ENCODE measurements at regions not wholly inside any gene's neighbourhood (a gene's known extent, or its start where the extent isn't known, plus 50 kb on each side); places are given as distances from the start of the nearest gene placed in this dataset.

DNA sequence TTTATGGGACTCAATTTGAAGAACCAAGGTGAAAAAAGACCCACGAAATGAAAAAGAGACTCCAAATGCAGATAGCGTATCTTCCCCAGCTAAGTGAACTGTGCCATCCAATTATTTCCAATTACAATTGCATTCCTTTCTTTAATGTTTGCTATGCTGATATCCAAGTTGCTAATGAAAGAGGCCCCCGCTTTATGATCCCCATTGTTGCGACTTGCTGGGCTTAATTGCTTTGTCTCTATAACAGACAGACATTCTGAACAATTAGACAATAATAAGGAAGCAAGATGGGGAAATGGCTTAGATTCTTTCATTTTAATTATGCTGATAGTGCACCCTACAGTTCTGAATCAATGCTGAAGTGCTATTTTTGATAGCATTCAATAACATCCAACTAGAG, 354.3 kb downstream of the KIF4B start:
- H3K36me3 ChIP-seq (replicated peaks): no peaks in the 10 kb centered on the region
- no peaks in the 10 kb centered on the region for H3K4me1 ChIP-seq
- in situ Hi-C loops (cut with MboI; ENCODE audit: low sequenced_read_pairs): no loop called here
- DNase-seq (ENCODE audit: low spot score in 2 of 2): no peak
- H3K27me3 ChIP-seq (ENCODE audit: low read depth): no peaks in the 10 kb centered on the region
- H3K9me3 ChIP-seq: no peaks in the 10 kb centered on the region
- H3K4me3 ChIP-seq: no peak overlapping the region

DNA sequence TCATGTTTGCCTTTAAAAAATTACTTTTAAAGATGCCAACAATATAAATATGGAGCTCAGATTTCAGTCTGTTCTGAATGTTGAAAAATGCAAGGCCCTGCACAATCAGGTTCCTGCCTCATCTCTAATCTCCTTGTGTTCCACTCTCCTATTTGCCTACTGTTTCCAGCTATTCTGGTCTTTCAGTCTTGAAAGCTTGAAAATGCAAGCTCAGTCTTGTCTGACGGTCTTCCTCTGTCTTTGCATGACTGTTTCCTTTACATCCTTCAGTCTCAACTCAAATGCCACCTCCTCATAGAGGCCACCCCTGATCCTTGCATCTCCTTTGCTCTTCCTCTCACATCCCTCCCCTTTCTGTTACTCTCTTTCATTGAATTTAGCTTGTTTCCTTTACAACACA, 354.9 kb downstream of the KIF4B start:
- Histone ChIP-seq H3K27me3 (ENCODE audit: low read depth) (no peaks in the 10 kb centered on the region), H3K4me1 (no peaks in the 10 kb centered on the region), H3K36me3 (replicated peaks) (no peaks in the 10 kb centered on the region), H3K4me3 (no peak overlapping the region), H3K9me3 (no peaks in the 10 kb centered on the region)
- DNase-seq (ENCODE audit: low spot score in 2 of 2): no peak
- in situ Hi-C loops (cut with MboI; ENCODE audit: low sequenced_read_pairs): no loop called here

DNA sequence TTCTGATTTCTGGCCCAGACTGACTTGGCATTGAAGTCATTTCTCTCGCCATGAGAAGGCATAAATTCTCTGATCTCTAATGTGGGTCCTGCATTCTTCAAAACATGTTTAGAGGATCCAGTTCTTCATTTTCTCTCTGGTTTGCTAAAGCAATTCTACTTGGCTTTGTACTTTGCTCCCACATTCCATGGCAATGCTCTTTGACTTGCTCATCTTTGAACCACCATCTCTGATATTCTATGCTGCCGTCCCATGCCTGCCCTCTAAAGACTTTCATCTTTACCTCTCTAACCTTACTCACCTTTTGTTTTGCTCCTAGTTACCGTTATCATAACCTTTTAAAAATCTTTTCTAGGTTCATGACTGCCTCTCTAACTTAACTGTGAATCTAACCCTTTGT, 366.9 kb downstream of the KIF4B start:
- in situ Hi-C loops (cut with MboI; ENCODE audit: low sequenced_read_pairs): no loop called here
- no peaks in the 10 kb centered on the region for H3K27me3 ChIP-seq (ENCODE audit: low read depth)

DNA sequence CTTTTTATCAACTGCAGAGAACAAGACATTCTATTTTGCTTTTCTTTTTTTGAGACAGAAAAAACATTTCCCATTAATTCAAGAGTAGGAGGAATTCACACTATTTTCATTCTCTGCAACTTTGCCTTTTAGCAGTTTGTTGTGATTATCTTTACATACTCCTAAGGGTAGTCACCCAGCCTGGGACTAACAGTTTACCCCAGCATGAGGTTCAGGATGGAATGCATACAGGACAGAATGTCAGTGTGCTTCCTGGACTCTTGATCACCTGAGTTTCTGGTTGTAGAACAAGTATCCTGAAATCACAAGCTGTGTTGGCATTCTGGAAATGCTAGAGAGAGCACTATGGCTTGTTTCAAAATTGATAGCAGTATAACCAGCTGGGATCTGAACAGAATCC, 368.1 kb downstream of the KIF4B start:
- in situ Hi-C loops (cut with MboI; ENCODE audit: low sequenced_read_pairs): no loop called here
- Histone ChIP-seq H3K4me3 (no peak overlapping the region), H3K27me3 (ENCODE audit: low read depth) (no peaks in the 10 kb centered on the region), H3K36me3 (replicated peaks) (no peaks in the 10 kb centered on the region), H3K9me3 (no peaks in the 10 kb centered on the region), H3K4me1 (no peaks in the 10 kb centered on the region)
- DNase-seq (ENCODE audit: low spot score in 2 of 2): no peak

More for the DNA sequence above, 366.9 kb downstream of the KIF4B start:
- Histone ChIP-seq H3K36me3 (replicated peaks) (no peaks in the 10 kb centered on the region), H3K4me3 (no peak overlapping the region), H3K4me1 (no peaks in the 10 kb centered on the region), H3K9me3 (no peaks in the 10 kb centered on the region)
- DNase-seq (ENCODE audit: low spot score in 2 of 2): no peak

DNA sequence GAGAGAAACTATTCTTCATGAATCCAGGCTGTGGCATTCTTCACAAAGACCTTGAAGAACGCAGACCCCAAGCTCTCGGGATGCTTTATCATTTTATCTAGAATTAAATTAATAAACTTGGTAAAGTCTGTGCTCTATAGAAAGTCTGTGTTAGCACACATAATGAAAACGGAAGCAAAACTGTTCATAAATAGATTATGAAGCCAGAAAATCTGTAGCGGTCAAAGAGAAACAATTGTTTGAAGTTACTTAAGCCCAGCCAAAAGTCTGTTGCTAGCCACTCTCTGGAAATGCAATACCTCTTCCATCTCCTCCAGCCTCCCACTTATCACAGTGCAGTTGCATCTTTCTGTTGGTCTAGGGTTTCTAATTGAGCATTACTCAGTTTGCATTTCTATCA, 375.9 kb downstream of the KIF4B start:
- H3K9me3 ChIP-seq: no peaks in the 10 kb centered on the region
- DNase-seq (ENCODE audit: low spot score in 2 of 2): no peak
- H3K36me3 ChIP-seq (replicated peaks): no peaks in the 10 kb centered on the region
- H3K4me1 ChIP-seq: no peaks in the 10 kb centered on the region
- in situ Hi-C loops (cut with MboI; ENCODE audit: low sequenced_read_pairs): no loop called here
- no peak overlapping the region for H3K4me3 ChIP-seq
- H3K27me3 ChIP-seq (ENCODE audit: low read depth): no peaks in the 10 kb centered on the region

DNA sequence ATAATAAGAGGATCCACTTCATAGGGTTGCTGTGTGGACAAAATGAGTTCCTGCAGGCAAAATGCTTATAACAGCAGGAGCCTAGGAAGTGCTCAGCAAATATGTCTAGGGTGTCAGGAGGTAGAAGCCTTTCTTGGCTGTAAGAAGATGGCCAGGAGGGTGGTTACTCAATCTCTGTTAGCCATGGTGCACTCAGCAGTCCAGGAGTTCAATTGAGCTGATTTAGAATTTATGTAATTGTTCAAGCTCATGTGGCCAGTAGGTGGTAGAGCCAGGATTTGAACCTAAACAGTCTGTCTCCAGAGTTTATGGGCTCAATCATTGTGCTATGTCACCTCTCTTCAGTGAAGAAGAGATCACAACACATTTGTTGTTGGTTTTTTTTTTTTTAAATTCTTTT, 381.2 kb downstream of the KIF4B start:
- H3K9me3 ChIP-seq: no peaks in the 10 kb centered on the region
- H3K4me1 ChIP-seq: no peaks in the 10 kb centered on the region
- H3K27me3 ChIP-seq (ENCODE audit: low read depth): no peaks in the 10 kb centered on the region
- no peak overlapping the region for H3K4me3 ChIP-seq
- H3K36me3 ChIP-seq (replicated peaks): no peaks in the 10 kb centered on the region
- DNase-seq (ENCODE audit: low spot score in 2 of 2): no peak
- in situ Hi-C loops (cut with MboI; ENCODE audit: low sequenced_read_pairs): no loop called here

DNA sequence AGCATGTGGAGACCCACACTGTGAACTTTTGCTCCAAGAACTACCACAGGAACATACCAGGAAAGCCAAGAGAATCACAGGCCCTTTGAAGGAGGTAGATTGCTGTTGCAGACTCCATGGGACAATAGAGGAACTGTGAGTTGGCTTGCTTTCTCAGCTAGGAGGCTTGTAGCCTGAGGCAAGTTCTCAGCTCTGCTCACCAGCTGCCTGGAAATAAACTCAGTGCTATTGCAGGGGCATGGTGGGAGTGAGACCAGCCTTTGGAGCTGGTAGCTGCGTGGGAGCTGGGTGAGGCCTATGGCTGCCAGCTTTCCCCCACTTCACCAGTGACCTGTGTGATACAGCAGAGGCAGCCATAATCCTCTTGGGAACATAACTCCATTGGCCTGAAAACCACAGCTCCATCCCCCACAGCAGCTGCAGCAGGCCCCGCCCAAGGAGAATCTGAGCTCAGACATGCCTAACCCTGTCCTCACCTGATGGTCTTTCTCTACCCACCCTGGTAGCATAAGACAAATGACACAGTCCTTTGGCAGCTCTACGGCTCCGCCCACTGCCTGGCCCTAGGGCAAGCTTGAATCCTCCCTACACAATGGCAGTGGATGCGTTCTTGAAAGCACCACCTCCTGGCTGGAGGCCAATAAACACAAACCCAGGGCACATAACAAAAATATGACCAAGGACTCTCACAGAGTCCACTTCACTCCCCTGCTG, 389.5 kb downstream of the KIF4B start:
- Histone ChIP-seq H3K4me3 (no peak overlapping the region), H3K27me3 (ENCODE audit: low read depth) (no peaks in the 10 kb centered on the region), H3K4me1 (no peaks in the 10 kb centered on the region), H3K9me3 (no peaks in the 10 kb centered on the region), H3K36me3 (replicated peaks) (no peaks in the 10 kb centered on the region)
- in situ Hi-C loops (cut with MboI; ENCODE audit: low sequenced_read_pairs): no loop called here
- peak in 1 of 2 experiments; percentile 30 for DNase-seq (ENCODE audit: low spot score in 2 of 2)

DNA sequence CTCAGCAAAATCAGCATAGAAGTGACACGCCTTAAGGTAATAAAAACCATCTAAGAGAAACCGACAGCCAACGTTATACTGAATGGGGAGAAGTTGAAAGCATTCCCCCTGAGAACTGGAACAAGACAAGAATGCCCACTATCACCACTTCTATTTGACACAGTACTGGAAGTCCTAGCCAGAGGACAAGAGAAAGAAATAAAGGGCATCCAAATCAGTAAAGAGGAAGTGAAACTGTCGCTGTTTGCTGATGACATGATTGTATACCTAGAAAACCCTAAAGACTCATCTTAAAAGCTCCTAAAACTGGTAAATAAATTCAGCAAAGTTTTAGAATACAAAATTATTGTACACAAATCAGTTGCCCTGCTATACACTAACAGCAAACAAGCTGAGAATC, 393.3 kb downstream of the KIF4B start:
- no peak overlapping the region for H3K4me3 ChIP-seq
- no peaks in the 10 kb centered on the region for H3K9me3 ChIP-seq
- 0 out of 2 replicates have a peak, but pooled peaks cover 2% of the 10 kb centered on the region for H3K27me3 ChIP-seq (ENCODE audit: low read depth)
- DNase-seq (ENCODE audit: low spot score in 2 of 2): no peak
- no peaks in the 10 kb centered on the region for H3K36me3 ChIP-seq (replicated peaks)
- no peaks in the 10 kb centered on the region for H3K4me1 ChIP-seq
- in situ Hi-C loops (cut with MboI; ENCODE audit: low sequenced_read_pairs): no loop called here

DNA sequence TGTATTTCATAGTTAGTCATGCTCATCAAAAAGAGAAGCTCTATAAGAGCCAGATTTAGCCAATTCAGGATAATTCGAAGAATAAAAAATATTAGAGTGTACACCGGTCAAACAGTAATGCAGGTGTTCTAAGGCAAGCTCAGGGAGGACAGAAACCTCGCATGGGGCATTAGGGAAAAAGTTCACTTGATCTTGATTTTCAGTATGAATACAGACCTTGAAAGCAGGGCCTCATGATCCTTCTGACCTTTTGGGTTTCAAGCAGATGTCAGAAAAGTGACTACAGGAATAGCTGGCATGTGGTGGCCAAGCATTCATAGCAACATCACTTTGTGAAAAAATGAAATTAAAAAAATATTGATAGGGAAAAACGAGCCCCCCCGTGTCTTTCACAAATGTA, 394.9 kb downstream of the KIF4B start:
- Histone ChIP-seq H3K4me1 (no peaks in the 10 kb centered on the region), H3K36me3 (replicated peaks) (no peaks in the 10 kb centered on the region), H3K27me3 (ENCODE audit: low read depth) (0 out of 2 replicates have a peak, but pooled peaks cover 2% of the 10 kb centered on the region), H3K9me3 (no peaks in the 10 kb centered on the region), H3K4me3 (no peak overlapping the region)
- in situ Hi-C loops (cut with MboI; ENCODE audit: low sequenced_read_pairs): no loop called here
- no peak for DNase-seq (ENCODE audit: low spot score in 2 of 2)

DNA sequence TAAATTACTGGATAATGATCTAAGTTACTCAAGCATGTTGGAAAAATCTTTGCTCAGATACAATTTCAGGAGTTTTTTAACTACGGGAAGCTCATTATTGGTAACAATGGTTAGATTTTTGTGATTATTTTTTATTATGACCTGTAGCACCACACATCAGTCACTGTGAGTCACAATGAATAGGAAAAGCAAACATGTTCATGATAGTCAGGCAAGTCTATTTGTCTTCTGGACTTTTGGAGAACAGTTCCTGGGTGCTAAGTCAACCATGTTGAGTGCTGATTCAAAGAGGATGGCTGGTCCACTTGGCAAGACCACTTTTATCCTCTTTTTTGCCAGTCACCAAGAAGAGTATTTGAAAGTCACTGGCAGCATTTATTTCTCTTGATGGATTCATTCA, 403.2 kb downstream of the KIF4B start:
- no peak for DNase-seq (ENCODE audit: low spot score in 2 of 2)
- Histone ChIP-seq H3K36me3 (replicated peaks) (no peaks in the 10 kb centered on the region), H3K27me3 (ENCODE audit: low read depth) (0 out of 2 replicates have a peak, but pooled peaks cover 3% of the 10 kb centered on the region), H3K4me1 (no peaks in the 10 kb centered on the region), H3K9me3 (no peaks in the 10 kb centered on the region), H3K4me3 (no peak overlapping the region)
- in situ Hi-C loops (cut with MboI; ENCODE audit: low sequenced_read_pairs): no loop called here

DNA sequence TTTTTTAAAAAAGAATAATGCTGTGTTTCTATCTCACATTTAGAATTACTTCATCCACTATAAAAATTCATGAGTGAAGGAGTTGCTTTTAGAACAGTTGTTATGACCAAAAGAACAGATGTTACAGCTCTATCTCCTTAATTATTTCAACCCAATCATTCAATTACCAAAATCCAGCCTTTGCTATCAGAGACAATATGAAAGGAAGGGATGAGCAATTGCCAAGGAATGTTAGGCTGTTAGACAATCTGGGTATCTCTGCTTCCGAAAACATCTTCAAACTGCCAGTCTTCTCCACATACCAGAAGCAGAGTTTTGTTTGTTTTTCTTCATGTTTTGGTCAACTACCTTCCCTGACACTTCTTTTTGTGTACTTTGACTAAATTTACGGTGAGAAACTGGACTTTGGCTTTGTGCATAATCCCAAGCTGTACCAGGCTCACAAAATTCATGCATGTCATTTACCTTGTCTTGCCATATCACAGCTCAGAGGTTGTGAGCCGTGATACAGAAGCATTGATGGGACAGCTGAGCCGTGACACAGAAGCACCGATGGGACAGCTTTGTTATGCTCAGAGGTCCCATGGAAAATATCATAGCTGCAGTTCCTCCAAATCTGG, 405.5 kb downstream of the KIF4B start:
- Histone ChIP-seq H3K9me3 (no peaks in the 10 kb centered on the region), H3K27me3 (ENCODE audit: low read depth) (0 out of 2 replicates have a peak, but pooled peaks cover 3% of the 10 kb centered on the region), H3K36me3 (replicated peaks) (no peaks in the 10 kb centered on the region), H3K4me1 (no peaks in the 10 kb centered on the region), H3K4me3 (no peak overlapping the region)
- in situ Hi-C loops (cut with MboI; ENCODE audit: low sequenced_read_pairs): no loop called here
- no peak for DNase-seq (ENCODE audit: low spot score in 2 of 2)

DNA sequence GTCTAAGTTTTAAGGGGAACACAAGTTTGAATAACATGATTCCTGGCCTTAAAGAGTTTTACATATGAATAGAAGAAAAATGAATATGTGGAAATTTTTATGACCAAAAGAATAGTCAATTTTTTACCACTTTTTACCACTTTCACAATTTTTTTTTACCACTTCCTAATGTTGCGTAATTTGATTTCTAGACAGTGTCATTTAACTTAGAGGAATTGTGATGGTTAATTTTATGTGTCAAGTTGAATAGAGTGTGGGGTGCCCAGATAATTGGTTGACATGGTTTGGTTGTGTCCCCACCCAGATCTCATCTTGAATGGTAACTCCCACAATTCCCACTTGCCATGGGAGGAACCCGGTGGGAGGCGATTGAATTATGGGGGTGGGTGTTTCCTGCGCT, 416.6 kb downstream of the KIF4B start:
- Histone ChIP-seq H3K27me3 (ENCODE audit: low read depth) (no peaks in the 10 kb centered on the region), H3K4me3 (no peak overlapping the region), H3K4me1 (no peaks in the 10 kb centered on the region), H3K36me3 (replicated peaks) (no peaks in the 10 kb centered on the region), H3K9me3 (no peaks in the 10 kb centered on the region)
- no peak for DNase-seq (ENCODE audit: low spot score in 2 of 2)
- in situ Hi-C loops (cut with MboI; ENCODE audit: low sequenced_read_pairs): no loop called here

DNA sequence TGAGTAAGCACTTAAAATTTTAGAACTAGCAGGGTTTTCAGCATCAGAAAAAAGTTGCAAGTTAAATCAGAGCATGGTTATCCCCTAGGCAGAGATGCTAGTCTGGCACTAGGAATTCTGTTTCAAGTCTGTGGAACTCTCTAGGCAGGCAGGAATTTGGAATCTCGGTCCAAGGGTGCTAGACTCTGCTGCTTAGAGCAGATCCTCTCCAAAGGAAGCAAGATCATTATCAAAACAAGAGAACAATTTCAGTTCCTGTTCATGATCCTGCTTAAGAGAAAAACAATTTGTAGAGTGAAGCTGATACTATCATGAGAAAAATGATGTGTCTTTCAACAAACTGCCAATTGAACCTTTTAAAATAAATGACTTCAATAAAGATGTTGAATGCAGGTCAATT, 420.7 kb downstream of the KIF4B start:
- no peak for DNase-seq (ENCODE audit: low spot score in 2 of 2)
- in situ Hi-C loops (cut with MboI; ENCODE audit: low sequenced_read_pairs): no loop called here

DNA sequence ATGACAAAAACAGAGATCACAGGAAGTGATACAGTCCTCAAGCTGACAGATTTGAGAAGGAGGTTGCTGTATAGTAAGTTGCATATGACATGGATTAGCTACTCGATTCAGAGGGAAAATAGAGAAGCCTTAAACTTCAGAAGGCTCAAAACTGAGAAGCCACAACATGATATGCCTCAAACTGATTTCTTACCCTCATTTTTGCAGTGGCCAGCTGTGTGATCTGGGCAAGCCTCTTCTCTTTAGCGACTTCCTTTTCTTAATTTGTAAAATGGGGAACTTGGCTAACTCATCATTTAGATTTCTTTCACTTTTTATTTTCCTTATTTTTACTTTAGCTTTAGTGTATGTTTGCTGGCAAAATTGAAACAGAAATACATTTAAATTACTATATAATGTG, 421.1 kb downstream of the KIF4B start:
- Histone ChIP-seq H3K9me3 (no peaks in the 10 kb centered on the region), H3K27me3 (ENCODE audit: low read depth) (no peaks in the 10 kb centered on the region), H3K4me1 (no peaks in the 10 kb centered on the region), H3K36me3 (replicated peaks) (no peaks in the 10 kb centered on the region), H3K4me3 (no peak overlapping the region)
- no peak for DNase-seq (ENCODE audit: low spot score in 2 of 2)
- in situ Hi-C loops (cut with MboI; ENCODE audit: low sequenced_read_pairs): no loop called here

More for the DNA sequence above, 420.7 kb downstream of the KIF4B start:
- Histone ChIP-seq H3K27me3 (ENCODE audit: low read depth) (no peaks in the 10 kb centered on the region), H3K4me1 (no peaks in the 10 kb centered on the region), H3K9me3 (no peaks in the 10 kb centered on the region), H3K4me3 (no peak overlapping the region), H3K36me3 (replicated peaks) (no peaks in the 10 kb centered on the region)
